ENCODE measurements at regions not wholly inside any gene's neighbourhood (a gene's known extent, or its start where the extent isn't known, plus 50 kb on each side); places are given as distances from the start of the nearest gene placed in this dataset.

GRCh38 chr14:22226381-22226780, 362.6 kb downstream of the DAD1 start:
- TF ChIP-seq BHLHE40 (IDR thresholded peaks at IDR 0.05; ENCODE audit: borderline replicate concordance) (no peak), CTBP1 (IDR thresholded peaks at IDR 0.05; ENCODE audit: borderline replicate concordance) (no peak), SP1 (IDR thresholded peaks at IDR 0.05) (no peak), TARDBP (IDR thresholded peaks at IDR 0.05) (no peak), ARNT (IDR thresholded peaks at IDR 0.05) (no peak), ELF4 (IDR thresholded peaks at IDR 0.05) (no peak)
- TF ChIP-seq, protein P1, sequence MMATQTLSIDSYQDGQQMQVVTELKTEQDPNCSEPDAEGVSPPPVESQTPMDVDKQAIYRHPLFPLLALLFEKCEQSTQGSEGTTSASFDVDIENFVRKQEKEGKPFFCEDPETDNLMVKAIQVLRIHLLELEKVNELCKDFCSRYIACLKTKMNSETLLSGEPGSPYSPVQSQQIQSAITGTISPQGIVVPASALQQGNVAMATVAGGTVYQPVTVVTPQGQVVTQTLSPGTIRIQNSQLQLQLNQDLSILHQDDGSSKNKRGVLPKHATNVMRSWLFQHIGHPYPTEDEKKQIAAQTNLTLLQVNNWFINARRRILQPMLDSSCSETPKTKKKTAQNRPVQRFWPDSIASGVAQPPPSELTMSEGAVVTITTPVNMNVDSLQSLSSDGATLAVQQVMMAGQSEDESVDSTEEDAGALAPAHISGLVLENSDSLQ (IDR thresholded peaks at IDR 0.05): no peak

Data from HEK293T (cell line).